GM12878 (cell line): ENCODE measurements at regions not wholly inside any gene's neighbourhood (a gene's known extent, or its start where the extent isn't known, plus 50 kb on each side); places are given as distances from the start of the nearest gene placed in this dataset.

Source experiments
- ATAC-seq: fragments of 200-7000 bp; cut with Tn5 transposase; 3 replicates; pipeline ENCODE4 v1.9.1; 2020; ENCODE audit warnings: mild to moderate bottlenecking, moderate library complexity
- BruUV-seq: library from RNA; stranded (reverse); fragments of 400-500 nt; replicated peaks from 2 replicates; lab custom pipeline; 2021; lab: Mats Ljungman, UMichigan
- CTCF ChIA-PET: fragments of 300-600 bp; sonication (Branson Sonifier 250); formaldehyde crosslinking; extraction: SDS; loops from one replicate; lab custom pipeline; 2021; ENCODE audit warnings: inconsistent platforms; lab: Yijun Ruan, JAX
- POLR2A ChIA-PET: fragments of 350-600 bp; formaldehyde crosslinking; extraction: SDS; loops from one replicate; lab custom pipeline; 2021; ENCODE audit warnings: inconsistent platforms; lab: Charles Lee
- RAD21 ChIA-PET: fragments of 300-600 bp; sonication (Branson Sonifier 250); formaldehyde crosslinking; loops from one replicate; lab custom pipeline; 2023; ENCODE audit warnings: antibody characterized with exemption; ENCODE audit not compliant: unreplicated experiment; lab: Charles Lee
- SMC1A ChIA-PET: fragments of 300-600 bp; sonication (Branson Sonifier 250); formaldehyde crosslinking; loops from one replicate; lab custom pipeline; 2023; ENCODE audit not compliant: unreplicated experiment, uncharacterized antibody; lab: Charles Lee
- DNase-seq: peaks from one replicate; pipeline ENCODE4 v3.0.0-alpha.2; 2011; ENCODE audit warnings: low read depth, low spot score
- FAIRE-seq: peaks from 3 replicates; lab custom pipeline; 2011; peaks lifted over from hg19 to GRCh38; lab: Jason Lieb, UNC
- H2AFZ ChIP-seq: 2 replicates; pipeline ENCODE4 v1.6.0; 2011; ENCODE audit warnings: low read depth, low read length, control low read depth; ENCODE audit not compliant: control insufficient read depth
- H3K27ac ChIP-seq: 2 replicates; pipeline ENCODE4 v1.5.1; 2011; ENCODE audit warnings: control low read depth; ENCODE audit not compliant: control insufficient read depth, insufficient read depth
- H3K27me3 ChIP-seq, 2 experiments: replicated peaks in 1 of 2; 2 replicates each; pipeline versions ENCODE4 v1.6.0 to v1.6.1; 2011; ENCODE audit warnings: low read length in 1 of 2; ENCODE audit not compliant: control insufficient read depth in 2 of 2, insufficient read depth in 2 of 2
- H3K36me3 ChIP-seq, 2 experiments: 2 replicates each; pipeline ENCODE4 v1.5.1; 2011; ENCODE audit warnings: low read length in 1 of 2; ENCODE audit not compliant: control insufficient read depth in 2 of 2, insufficient read depth in 2 of 2
- H3K4me1 ChIP-seq: 2 replicates; pipeline ENCODE4 v1.6.1; 2011; ENCODE audit warnings: mild to moderate bottlenecking, low read length, moderate library complexity, mixed read lengths; ENCODE audit not compliant: control insufficient read depth, insufficient read depth
- H3K4me2 ChIP-seq: 2 replicates; pipeline ENCODE4 v1.6.0; 2011; ENCODE audit warnings: control low read depth; ENCODE audit not compliant: control insufficient read depth, insufficient read depth
- H3K4me3 ChIP-seq: fragments of 200-600 bp; sonication (generic); 2 replicates; pipeline ENCODE4 v1.5.1; 2016
- H3K79me2 ChIP-seq: 2 replicates; pipeline ENCODE4 v1.6.0; 2011; ENCODE audit warnings: low read length; ENCODE audit not compliant: control insufficient read depth, insufficient read depth
- H3K9ac ChIP-seq: 2 replicates; pipeline ENCODE4 v1.8.0; 2011; ENCODE audit warnings: low read length, control low read depth, mixed read lengths; ENCODE audit not compliant: control insufficient read depth, insufficient read depth
- H3K9me3 ChIP-seq: replicated peaks from 3 replicates; pipeline ENCODE4 v1.5.1; 2011; ENCODE audit warnings: mild to moderate bottlenecking, low read length; ENCODE audit not compliant: control insufficient read depth, insufficient read depth
- H4K20me1 ChIP-seq: 2 replicates; pipeline ENCODE4 v1.6.0; 2011; ENCODE audit not compliant: control insufficient read depth, insufficient read depth
- ASH2L ChIP-seq: fragments of 300-600, 200-600 bp; sonication (generic); IDR thresholded peaks from 2 replicates; pipeline ENCODE4 v1.6.1; 2017; ENCODE audit warnings: low read depth, mild to moderate bottlenecking, borderline replicate concordance
- NFYB ChIP-seq: IDR thresholded peaks from 2 replicates; pipeline ENCODE4 v1.6.1; 2011; ENCODE audit warnings: low read depth, mild to moderate bottlenecking, low read length, improper control_type of control experiment, moderate library complexity; ENCODE audit not compliant: insufficient read depth
- PAX8 ChIP-seq: fragments of 450-650 bp; IDR thresholded peaks from 2 replicates; pipeline ENCODE4 v1.6.1; 2017; ENCODE audit warnings: mild to moderate bottlenecking, moderate library complexity
- RAD51 ChIP-seq: fragments of 450-650 bp; IDR thresholded peaks from 2 replicates; pipeline ENCODE4 v1.6.1; 2016; ENCODE audit warnings: moderate library complexity, mild to moderate bottlenecking, inconsistent platforms
- RCOR1 ChIP-seq: conservative IDR thresholded peaks from 2 replicates; pipeline ENCODE4 v1.6.1; 2012; ENCODE audit warnings: low read depth, low read length, improper control_type of control experiment
- WGBS: methylation state at CpG from one replicate; pipeline ENCODE4 v1.1.6; 2016; ENCODE audit warnings: low lambda C conversion rate; ENCODE audit not compliant: insufficient replicate concordance, insufficient coverage; ENCODE audit errors: missing lambda C conversion rate; 5-methylcytosine and 5-hydroxymethylcytosine counted together
- in situ Hi-C: fragments of 300-500 bp; cut with MboI; formaldehyde crosslinking; loops from 9 replicates; pipeline ENCODE4 v1.14.3; 2018; ENCODE audit warnings: mixed read lengths
- intact Hi-C: fragments of 100-400 bp; cut with micrococcal nuclease; formaldehyde crosslinking; loops from one replicate; pipeline ENCODE4 v1.14.2; 2022; ENCODE audit not compliant: unreplicated experiment
- TF ChIP-seq, protein P1 (sequence below): IDR thresholded peaks from 2 replicates; pipeline ENCODE4 v1.6.1; 2011; ENCODE audit warnings: mild to moderate bottlenecking, low read depth, low read length, moderate library complexity; ENCODE audit not compliant: insufficient replicate concordance
- TF ChIP-seq, protein P2 (sequence below): IDR thresholded peaks from 2 replicates; pipeline ENCODE4 v1.6.1; 2011; ENCODE audit warnings: borderline replicate concordance, low read depth, mild to moderate bottlenecking, moderate library complexity, mixed read lengths, low read length; ENCODE audit not compliant: insufficient read depth; ENCODE audit errors: extremely low read length

DNA sequence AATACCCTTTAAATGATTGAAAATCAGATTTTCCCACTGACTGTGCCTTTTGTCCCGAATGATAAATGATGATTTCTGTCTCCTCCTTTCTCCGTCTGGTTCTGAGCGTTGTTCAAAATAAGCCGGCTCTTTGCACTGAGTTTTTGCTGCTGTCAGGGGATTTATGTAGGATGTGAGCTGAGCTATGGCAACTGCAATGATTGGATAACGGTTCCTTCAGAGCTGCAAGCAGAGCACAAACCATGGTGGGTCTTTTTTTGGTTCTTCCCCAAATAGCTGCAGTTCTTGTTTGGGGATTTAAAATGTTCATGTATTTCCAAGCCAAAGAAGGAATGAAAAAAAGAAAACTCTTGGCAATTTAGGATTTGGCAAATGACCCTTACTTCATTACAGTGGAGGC is 124.5 kb upstream of the CASK start:
- no peak for FAIRE-seq
- no peak overlapping the region for H3K4me2 ChIP-seq
- in situ Hi-C loops, result no loop called here
- TF ChIP-seq PAX8, result no peak
- no peak for TF ChIP-seq RCOR1
- TF ChIP-seq, protein P1, sequence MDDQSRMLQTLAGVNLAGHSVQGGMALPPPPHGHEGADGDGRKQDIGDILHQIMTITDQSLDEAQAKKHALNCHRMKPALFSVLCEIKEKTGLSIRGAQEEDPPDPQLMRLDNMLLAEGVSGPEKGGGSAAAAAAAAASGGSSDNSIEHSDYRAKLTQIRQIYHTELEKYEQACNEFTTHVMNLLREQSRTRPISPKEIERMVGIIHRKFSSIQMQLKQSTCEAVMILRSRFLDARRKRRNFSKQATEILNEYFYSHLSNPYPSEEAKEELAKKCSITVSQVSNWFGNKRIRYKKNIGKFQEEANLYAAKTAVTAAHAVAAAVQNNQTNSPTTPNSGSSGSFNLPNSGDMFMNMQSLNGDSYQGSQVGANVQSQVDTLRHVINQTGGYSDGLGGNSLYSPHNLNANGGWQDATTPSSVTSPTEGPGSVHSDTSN, result no peak
- no peak for TF ChIP-seq ASH2L
- TF ChIP-seq, all 136 proteins: peak for 0
- Histone ChIP-seq H3K9me3 (no peaks in the 10 kb centered on the region), H3K9ac (no peak overlapping the region), H3K79me2 (no peaks in the 10 kb centered on the region), H3K27ac (no peak overlapping the region), H2AFZ (no peak overlapping the region), H4K20me1 (no peaks in the 10 kb centered on the region), H3K36me3 (no peaks in the 10 kb centered on the region), H3K27me3 (no peaks in the 10 kb centered on the region), H3K4me1 (no peaks in the 10 kb centered on the region), H3K4me3 (no peak overlapping the region)
- no peak for DNase-seq
- BruUV-seq, result no TSS peak
- ChIA-PET RAD21 (no interaction called here), SMC1A (interaction anchor here (0.9 kb wide), 1 partner anchor 11 kb away, joined by 3 read pairs; no protein-coding TSS in a partner anchor), POLR2A (no interaction called here), CTCF (no interaction called here)
- intact Hi-C loops, result no loop called here
- ATAC-seq, result no peak
- 58% methylated on average over 5 of the region's 5 CpGs for WGBS

DNA sequence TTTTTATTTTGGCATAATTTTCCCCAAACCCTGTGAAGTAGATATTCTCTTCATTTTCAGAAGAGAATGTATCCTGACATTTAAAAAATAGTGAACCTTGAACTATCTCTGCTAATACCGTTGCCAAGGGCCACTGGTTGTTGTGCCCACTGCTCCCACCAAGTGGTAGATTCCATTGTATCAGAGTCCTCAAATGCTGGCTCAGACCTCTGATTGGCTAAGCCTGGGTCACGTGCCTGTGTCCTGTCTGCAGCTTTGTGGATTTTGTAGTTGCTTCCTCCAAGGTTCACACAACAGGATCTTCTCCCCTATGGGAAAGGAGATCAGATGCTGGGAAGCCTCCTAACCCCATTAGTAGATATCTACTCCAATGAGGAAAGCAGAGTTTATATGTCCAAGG is 104.8 kb upstream of the CASK start:
- FAIRE-seq (no peak), ATAC-seq (no peak), DNase-seq (no peak)
- Histone ChIP-seq H3K27ac (no peak overlapping the region), H4K20me1 (no peaks in the 10 kb centered on the region), H3K4me1 (no peaks in the 10 kb centered on the region), H3K27me3 (no peaks in the 10 kb centered on the region), H3K79me2 (no peaks in the 10 kb centered on the region), H3K4me3 (no peak overlapping the region), H3K9me3 (no peaks in the 10 kb centered on the region; the same call in 2 of the 3 replicates), H3K36me3 (no peaks in the 10 kb centered on the region), H3K4me2 (no peak overlapping the region), H2AFZ (no peak overlapping the region), H3K9ac (no peak overlapping the region)
- TF ChIP-seq RAD51 (0 out of 2 replicates have a peak, but pooled peaks have one; percentile 43), NFYB (peak; percentile 80)
- TF ChIP-seq, protein P1, result no peak
- TF ChIP-seq, protein P2, sequence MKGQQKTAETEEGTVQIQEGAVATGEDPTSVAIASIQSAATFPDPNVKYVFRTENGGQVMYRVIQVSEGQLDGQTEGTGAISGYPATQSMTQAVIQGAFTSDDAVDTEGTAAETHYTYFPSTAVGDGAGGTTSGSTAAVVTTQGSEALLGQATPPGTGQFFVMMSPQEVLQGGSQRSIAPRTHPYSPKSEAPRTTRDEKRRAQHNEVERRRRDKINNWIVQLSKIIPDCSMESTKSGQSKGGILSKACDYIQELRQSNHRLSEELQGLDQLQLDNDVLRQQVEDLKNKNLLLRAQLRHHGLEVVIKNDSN, result peak; percentile 52
- ChIA-PET POLR2A (no interaction called here), RAD21 (interaction anchor here (0.9 kb wide), 1 partner anchor 69 kb away, joined by 3 read pairs; no protein-coding TSS in a partner anchor), CTCF (interaction anchor here (1.2 kb wide), 1 partner anchor 230 kb away, joined by 3 read pairs; no protein-coding TSS in a partner anchor), SMC1A (interaction anchor here (1.6 kb wide), 1 partner anchor 110 kb away, joined by 3 read pairs; no protein-coding TSS in a partner anchor)
- 29% methylated on average over 2 of the region's 2 CpGs for WGBS
- no TSS peak for BruUV-seq
- in situ Hi-C loops (no loop called here), intact Hi-C loops (no loop called here)
